PC-3 (cell line): ENCODE measurements at regions not wholly inside any gene's neighbourhood (a gene's known extent, or its start where the extent isn't known, plus 50 kb on each side); places are given as distances from the start of the nearest gene placed in this dataset.

Source experiments
- ATAC-seq: fragments of 200-7000 bp; cut with Tn5 transposase; 2 replicates; pipeline ENCODE4 v1.9.1; 2020; ENCODE audit warnings: mild to moderate bottlenecking, moderate library complexity
- BruUV-seq: library from RNA; stranded (reverse); fragments of 400-500 nt; replicated peaks from 2 replicates; lab custom pipeline; 2021; lab: Mats Ljungman, UMichigan
- CTCF ChIA-PET: fragments of 300-600 bp; sonication (Branson Sonifier 250); formaldehyde crosslinking; loops from one replicate; lab custom pipeline; 2022; ENCODE audit warnings: antibody characterized with exemption; lab: Charles Lee
- POLR2A ChIA-PET: fragments of 300-600 bp; sonication (Branson Sonifier 250); formaldehyde crosslinking; loops from one replicate; lab custom pipeline; 2022; ENCODE audit warnings: antibody characterized with exemption; ENCODE audit not compliant: unreplicated experiment; lab: Charles Lee
- DNase-seq: peaks from one replicate; pipeline ENCODE4 v3.0.0-alpha.2; 2015
- H2AFZ ChIP-seq: fragments of 300-600 bp; sonication (generic); 2 replicates; pipeline ENCODE4 v1.6.0; 2016; ENCODE audit warnings: antibody characterized with exemption, low read length
- H3F3A ChIP-seq: fragments of 300-600 bp; sonication (generic); one replicate; pipeline ENCODE4 v1.6.0; 2017; ENCODE audit warnings: antibody characterized with exemption, low read length, control low read depth, mild to moderate bottlenecking; ENCODE audit not compliant: unreplicated experiment
- H3K27ac ChIP-seq: fragments of 300-600 bp; sonication (generic); 2 replicates; pipeline ENCODE4 v1.5.1; 2016; ENCODE audit warnings: mild to moderate bottlenecking, low read length
- H3K27me3 ChIP-seq: fragments of 300-600 bp; sonication (generic); 2 replicates; pipeline ENCODE4 v1.6.1; 2016; ENCODE audit warnings: low read length, mixed read lengths
- H3K36me3 ChIP-seq: fragments of 300-600 bp; sonication (generic); 2 replicates; pipeline ENCODE4 v1.6.1; 2016; ENCODE audit warnings: low read depth, mixed run types, low read length, mixed read lengths
- H3K4me1 ChIP-seq: fragments of 300-600 bp; sonication (generic); 2 replicates; pipeline ENCODE4 v1.5.1; 2016; ENCODE audit warnings: low read length; ENCODE audit not compliant: insufficient read depth
- H3K4me2 ChIP-seq: fragments of 300-600 bp; sonication (generic); 2 replicates; pipeline ENCODE4 v1.6.0; 2016; ENCODE audit warnings: low read length
- H3K4me3 ChIP-seq: fragments of 300-600 bp; sonication (generic); 2 replicates; pipeline ENCODE4 v1.5.1; 2016; ENCODE audit warnings: mild to moderate bottlenecking, low read length, mixed read lengths
- H3K79me2 ChIP-seq: fragments of 300-600 bp; sonication (generic); 2 replicates; pipeline ENCODE4 v1.6.1; 2017; ENCODE audit warnings: low read length, mixed read lengths
- H3K9ac ChIP-seq: fragments of 300-600 bp; sonication (generic); 2 replicates; pipeline ENCODE4 v1.6.0; 2016; ENCODE audit warnings: mild to moderate bottlenecking, low read length
- H3K9me2 ChIP-seq: fragments of 300-600 bp; sonication (generic); replicated peaks from 2 replicates; pipeline ENCODE4 v1.6.1; 2016; ENCODE audit warnings: mixed run types, low read length, mixed read lengths
- H3K9me3 ChIP-seq: fragments of 300-600 bp; sonication (generic); 2 replicates; pipeline ENCODE4 v1.6.1; 2016; ENCODE audit warnings: low read length, mixed read lengths
- H4K20me1 ChIP-seq: fragments of 300-600 bp; sonication (generic); 2 replicates; pipeline ENCODE4 v1.6.1; 2016; ENCODE audit warnings: low read length, mixed read lengths
- CTCF ChIP-seq: fragments of 300-600 bp; sonication (generic); conservative IDR thresholded peaks from 2 replicates; pipeline ENCODE4 v1.5.1; 2017; ENCODE audit warnings: antibody characterized with exemption, low read depth, mild to moderate bottlenecking, low read length
- EZH2 ChIP-seq: fragments of 300-600 bp; sonication (generic); IDR thresholded peaks from one replicate; pipeline ENCODE4 v1.6.1; 2017; ENCODE audit warnings: antibody characterized with exemption, mild to moderate bottlenecking, low read length; ENCODE audit not compliant: unreplicated experiment
- EZH2phosphoT487 ChIP-seq: fragments of 300-600 bp; sonication (generic); IDR thresholded peaks from 2 replicates; pipeline ENCODE4 v1.6.1; 2018; ENCODE audit warnings: mild to moderate bottlenecking, antibody characterized with exemption, low read length, borderline replicate concordance
- intact Hi-C: fragments of 100-400 bp; cut with micrococcal nuclease; formaldehyde crosslinking; loops from 2 replicates; pipeline ENCODE4 v1.9.0; 2023

- DNase-seq (no peak), ATAC-seq (no peak)
- H3K79me2 ChIP-seq, result no peaks in the 10 kb centered on the region
- H3K4me3 ChIP-seq, result no peak overlapping the region
- H3K4me1 ChIP-seq, result peaks cover 36% of the 10 kb centered on the region
- no TSS peak for BruUV-seq
- no peaks in the 10 kb centered on the region for H3F3A ChIP-seq
- no peaks in the 10 kb centered on the region for H4K20me1 ChIP-seq
- no peaks in the 10 kb centered on the region for H3K27me3 ChIP-seq
- no peaks in the 10 kb centered on the region for H3K9me2 ChIP-seq
- TF ChIP-seq EZH2 (no peak), CTCF (no peak), EZH2phosphoT487 (no peak)
- ChIA-PET CTCF (no interaction called here), POLR2A (no interaction called here)
- no peak overlapping the region for H3K27ac ChIP-seq
- no peak overlapping the region for H3K4me2 ChIP-seq
- H3K9me3 ChIP-seq, result no peaks in the 10 kb centered on the region
- intact Hi-C loops, result no loop called here
- H2AFZ ChIP-seq, result no peak overlapping the region
- no peak overlapping the region for H3K9ac ChIP-seq
- H3K36me3 ChIP-seq, result no peaks in the 10 kb centered on the region
Observed at GRCh38 chr16:81179219-81179618, 59.3 kb upstream of the BCO1 start.

- no peaks in the 10 kb centered on the region for H3K9me3 ChIP-seq
- peaks cover 21% of the 10 kb centered on the region for H3K4me1 ChIP-seq
- H3K9ac ChIP-seq, result no peak overlapping the region
- no peak overlapping the region for H2AFZ ChIP-seq
- H3K27me3 ChIP-seq, result no peaks in the 10 kb centered on the region
- no peaks in the 10 kb centered on the region for H3K36me3 ChIP-seq
- H3K79me2 ChIP-seq, result no peaks in the 10 kb centered on the region
- no peak for TF ChIP-seq CTCF
- TF ChIP-seq EZH2phosphoT487, result no peak
- no peak for TF ChIP-seq EZH2
- peak overlapping the region; percentile 72 for H3K4me2 ChIP-seq
- intact Hi-C loops, result no loop called here
- no peak overlapping the region for H3K4me3 ChIP-seq
- H4K20me1 ChIP-seq, result no peaks in the 10 kb centered on the region
- H3F3A ChIP-seq, result no peaks in the 10 kb centered on the region
- DNase-seq (peak; percentile 80), ATAC-seq (peak; percentile 92)
- ChIA-PET POLR2A (no interaction called here), CTCF (no interaction called here)
- H3K9me2 ChIP-seq, result no peaks in the 10 kb centered on the region
- H3K27ac ChIP-seq, result peak overlapping the region; percentile 41; the same call in 1 of the 2 replicates
- no TSS peak for BruUV-seq
Observed at GRCh38 chr16:81175325-81175891, 63.1 kb upstream of the BCO1 start.

- Histone ChIP-seq H3K4me1 (peaks cover 21% of the 10 kb centered on the region), H3K9me3 (no peaks in the 10 kb centered on the region), H3K4me2 (peak overlapping the region; percentile 72), H3K27me3 (no peaks in the 10 kb centered on the region), H3K36me3 (no peaks in the 10 kb centered on the region), H3F3A (no peaks in the 10 kb centered on the region), H3K9me2 (no peaks in the 10 kb centered on the region), H3K27ac (peak overlapping the region; percentile 30; the same call in 1 of the 2 replicates), H3K9ac (no peak overlapping the region), H3K4me3 (no peak overlapping the region), H3K79me2 (no peaks in the 10 kb centered on the region), H4K20me1 (no peaks in the 10 kb centered on the region), H2AFZ (no peak overlapping the region)
- BruUV-seq, result no TSS peak
- ChIA-PET CTCF (no interaction called here), POLR2A (no interaction called here)
- ATAC-seq (peak; percentile 48), DNase-seq (peak; percentile 42)
- TF ChIP-seq EZH2phosphoT487 (no peak), CTCF (no peak), EZH2 (no peak)
- intact Hi-C loops, result no loop called here
Observed at GRCh38 chr16:81174644-81175324, 63.7 kb upstream of the BCO1 start.
